Cardiac muscle cell (in vitro differentiated cells and primary cell): ENCODE measurements at regions not wholly inside any gene's neighbourhood (a gene's known extent, or its start where the extent isn't known, plus 50 kb on each side); places are given as distances from the start of the nearest gene placed in this dataset.

ENCODE experiments used
- DNase-seq, 2 donors: peaks; one replicate each; pipeline versions ENCODE4 v3.0.0 to v3.0.0-alpha.2; 2010 to 2017; ENCODE audit warnings: low read depth in 1 of 2, low spot score in 1 of 2
- H3K27ac ChIP-seq: fragments of 200-600 bp; sonication (generic); 2 replicates; pipeline ENCODE4 v1.5.1; 2016
- H3K27me3 ChIP-seq: fragments of 200-600 bp; sonication (generic); 2 replicates; pipeline ENCODE4 v1.6.0; 2016; ENCODE audit warnings: control low read depth
- H3K36me3 ChIP-seq: fragments of 200-600 bp; sonication (generic); 2 replicates; pipeline ENCODE4 v1.5.1; 2016; ENCODE audit warnings: control low read depth
- H3K4me1 ChIP-seq: fragments of 200-600 bp; sonication (generic); 2 replicates; pipeline ENCODE4 v1.8.1; 2017; ENCODE audit warnings: low read depth, mild to moderate bottlenecking, mixed run types
- H3K4me3 ChIP-seq: fragments of 200-600 bp; sonication (generic); 2 replicates; pipeline ENCODE4 v1.5.1; 2016; ENCODE audit warnings: mild to moderate bottlenecking
- H3K9me3 ChIP-seq: fragments of 200-600 bp; sonication (generic); 2 replicates; pipeline ENCODE4 v1.5.1; 2017; ENCODE audit warnings: low read depth, mild to moderate bottlenecking, control low read depth
- TF ChIP-seq, protein P1 (sequence below): IDR thresholded peaks from 2 replicates; pipeline ENCODE4 v1.5.1; 2012; ENCODE audit warnings: low read depth, mild to moderate bottlenecking, low read length

DNA sequence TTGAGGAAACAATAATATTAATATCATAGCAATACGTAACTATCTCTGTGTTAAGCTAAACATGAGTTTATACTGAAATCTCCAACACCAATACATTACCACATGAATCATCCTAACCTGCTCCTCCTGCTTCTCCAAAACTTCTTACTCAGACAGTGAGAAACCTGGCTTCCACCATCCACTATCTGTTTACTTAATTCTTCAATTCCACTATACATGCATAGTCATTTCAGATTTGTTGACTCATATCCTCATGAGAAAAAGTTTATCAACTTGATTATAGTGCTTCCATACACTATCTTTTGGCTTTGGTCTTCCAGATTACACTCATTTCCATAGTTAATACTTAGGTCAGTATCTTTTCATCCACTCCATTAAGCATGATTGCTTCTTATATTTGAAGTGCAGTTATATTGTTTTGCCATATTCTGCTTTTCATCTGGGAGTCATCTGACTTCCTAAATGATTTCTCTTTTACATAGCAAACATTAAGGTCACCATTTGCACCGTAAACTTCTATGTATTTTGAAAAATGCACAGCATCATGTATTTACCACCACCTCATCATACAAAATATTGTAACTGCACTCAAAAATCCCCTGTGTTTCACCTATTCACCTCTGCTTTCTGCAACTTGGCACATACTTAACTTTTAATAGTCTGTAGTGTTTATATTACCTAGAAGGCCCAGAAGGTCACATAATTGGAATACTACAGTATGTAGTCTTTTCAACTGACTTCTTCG lies 970.6 kb downstream of the DIPK2A start:
- no peak for DNase-seq
- Histone ChIP-seq H3K27ac (no peak overlapping the region), H3K4me3 (no peak overlapping the region), H3K9me3 (no peaks in the 10 kb centered on the region), H3K4me1 (no peaks in the 10 kb centered on the region), H3K27me3 (no peaks in the 10 kb centered on the region), H3K36me3 (no peaks in the 10 kb centered on the region)
- TF ChIP-seq, protein P1, sequence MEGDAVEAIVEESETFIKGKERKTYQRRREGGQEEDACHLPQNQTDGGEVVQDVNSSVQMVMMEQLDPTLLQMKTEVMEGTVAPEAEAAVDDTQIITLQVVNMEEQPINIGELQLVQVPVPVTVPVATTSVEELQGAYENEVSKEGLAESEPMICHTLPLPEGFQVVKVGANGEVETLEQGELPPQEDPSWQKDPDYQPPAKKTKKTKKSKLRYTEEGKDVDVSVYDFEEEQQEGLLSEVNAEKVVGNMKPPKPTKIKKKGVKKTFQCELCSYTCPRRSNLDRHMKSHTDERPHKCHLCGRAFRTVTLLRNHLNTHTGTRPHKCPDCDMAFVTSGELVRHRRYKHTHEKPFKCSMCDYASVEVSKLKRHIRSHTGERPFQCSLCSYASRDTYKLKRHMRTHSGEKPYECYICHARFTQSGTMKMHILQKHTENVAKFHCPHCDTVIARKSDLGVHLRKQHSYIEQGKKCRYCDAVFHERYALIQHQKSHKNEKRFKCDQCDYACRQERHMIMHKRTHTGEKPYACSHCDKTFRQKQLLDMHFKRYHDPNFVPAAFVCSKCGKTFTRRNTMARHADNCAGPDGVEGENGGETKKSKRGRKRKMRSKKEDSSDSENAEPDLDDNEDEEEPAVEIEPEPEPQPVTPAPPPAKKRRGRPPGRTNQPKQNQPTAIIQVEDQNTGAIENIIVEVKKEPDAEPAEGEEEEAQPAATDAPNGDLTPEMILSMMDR = no peak

DNA sequence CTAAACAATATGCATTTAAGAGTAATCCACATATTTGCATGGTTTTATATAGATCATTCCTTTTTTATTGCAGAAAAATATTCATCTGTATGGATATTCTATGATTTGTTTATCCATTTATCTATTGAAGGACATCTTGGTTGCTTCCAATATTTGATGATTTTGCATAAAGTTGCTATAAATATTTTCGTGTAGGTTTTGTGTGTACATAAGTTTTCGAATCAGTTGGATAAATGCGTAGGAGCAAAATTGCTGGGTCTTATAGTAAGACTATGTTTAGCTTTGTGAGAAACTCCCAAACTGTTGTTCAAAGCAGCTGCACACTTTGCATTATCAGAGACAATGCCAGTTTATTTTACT lies 971.2 kb downstream of the DIPK2A start:
- H3K27ac ChIP-seq = no peak overlapping the region
- H3K4me1 ChIP-seq = no peaks in the 10 kb centered on the region
- H3K36me3 ChIP-seq = no peaks in the 10 kb centered on the region
- no peaks in the 10 kb centered on the region for H3K9me3 ChIP-seq
- no peaks in the 10 kb centered on the region for H3K27me3 ChIP-seq
- no peak for DNase-seq
- TF ChIP-seq, protein P1 = no peak
- H3K4me3 ChIP-seq = no peak overlapping the region

DNA sequence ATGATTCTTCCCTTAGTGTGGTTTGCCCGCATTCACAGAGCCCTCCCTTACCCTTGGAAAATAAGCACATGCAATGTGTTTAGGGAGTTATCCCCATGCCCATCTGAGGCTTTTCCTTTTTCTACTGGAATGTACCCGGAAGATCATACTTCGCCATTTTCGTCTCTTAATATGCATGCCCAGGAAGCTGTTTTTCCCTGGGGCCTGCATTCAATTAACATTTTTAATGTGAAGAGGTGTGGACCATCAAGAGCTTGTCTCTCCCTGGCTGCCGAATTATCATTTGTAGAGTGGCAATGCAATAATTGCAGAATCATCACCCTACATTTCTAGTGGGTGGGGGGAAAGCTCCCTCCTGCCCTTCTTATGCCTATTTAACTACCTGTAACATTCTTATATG lies 976.3 kb downstream of the DIPK2A start:
- H3K4me1 ChIP-seq = no peaks in the 10 kb centered on the region
- no peak overlapping the region for H3K4me3 ChIP-seq
- no peaks in the 10 kb centered on the region for H3K27me3 ChIP-seq
- H3K9me3 ChIP-seq = no peaks in the 10 kb centered on the region
- no peak for DNase-seq
- H3K27ac ChIP-seq = no peak overlapping the region
- no peaks in the 10 kb centered on the region for H3K36me3 ChIP-seq
- TF ChIP-seq, protein P1 = no peak

DNA sequence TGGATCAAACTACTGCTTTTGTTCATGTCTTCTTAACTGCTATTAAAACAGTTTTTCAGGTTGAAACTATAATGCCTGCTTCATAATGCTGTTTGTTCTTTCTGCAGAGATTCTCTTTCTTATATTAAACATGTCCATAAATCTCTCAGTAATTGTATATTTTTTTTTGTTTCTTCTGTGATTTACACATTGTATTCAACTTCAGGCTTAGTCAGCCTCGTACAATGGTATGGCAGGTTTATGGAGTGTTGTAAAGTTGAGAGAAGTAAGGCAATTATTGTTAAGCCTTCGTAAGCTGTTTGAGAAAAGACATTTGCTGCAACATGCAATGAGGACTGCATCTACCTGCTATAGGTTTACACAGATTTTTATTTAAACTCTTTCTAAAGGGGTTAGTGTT lies 977.1 kb downstream of the DIPK2A start:
- H3K36me3 ChIP-seq = no peaks in the 10 kb centered on the region
- TF ChIP-seq, protein P1 = no peak
- DNase-seq = no peak
- H3K9me3 ChIP-seq = no peaks in the 10 kb centered on the region
- H3K4me1 ChIP-seq = no peaks in the 10 kb centered on the region
- H3K27me3 ChIP-seq = no peaks in the 10 kb centered on the region
- no peak overlapping the region for H3K27ac ChIP-seq
- no peak overlapping the region for H3K4me3 ChIP-seq

DNA sequence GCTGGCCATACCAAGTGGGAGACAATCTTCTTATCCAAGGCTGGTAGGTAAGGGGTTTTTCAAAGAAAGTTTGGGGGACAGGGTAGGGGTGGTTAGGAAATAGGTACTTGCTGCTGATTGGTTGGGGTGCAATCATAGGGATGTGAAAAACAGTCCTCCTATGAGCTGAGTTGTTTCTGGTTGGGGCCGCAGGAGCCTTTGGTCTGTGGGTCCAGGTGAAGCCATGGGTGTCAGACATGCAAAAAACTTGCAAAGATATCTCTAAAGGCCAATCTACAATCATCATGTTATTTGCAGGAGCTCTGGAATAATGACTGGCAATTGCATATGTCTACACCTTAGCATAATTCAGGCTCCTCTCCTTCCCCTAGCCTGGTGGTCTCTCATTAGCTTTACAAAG lies 982.3 kb downstream of the DIPK2A start:
- H3K27ac ChIP-seq = no peak overlapping the region
- no peaks in the 10 kb centered on the region for H3K9me3 ChIP-seq
- no peak overlapping the region for H3K4me3 ChIP-seq
- no peaks in the 10 kb centered on the region for H3K27me3 ChIP-seq
- no peaks in the 10 kb centered on the region for H3K36me3 ChIP-seq
- no peaks in the 10 kb centered on the region for H3K4me1 ChIP-seq
- TF ChIP-seq, protein P1 = no peak
- DNase-seq = no peak
